ENCODE measurements at regions not wholly inside any gene's neighbourhood (a gene's known extent, or its start where the extent isn't known, plus 50 kb on each side); places are given as distances from the start of the nearest gene placed in this dataset.

DNA sequence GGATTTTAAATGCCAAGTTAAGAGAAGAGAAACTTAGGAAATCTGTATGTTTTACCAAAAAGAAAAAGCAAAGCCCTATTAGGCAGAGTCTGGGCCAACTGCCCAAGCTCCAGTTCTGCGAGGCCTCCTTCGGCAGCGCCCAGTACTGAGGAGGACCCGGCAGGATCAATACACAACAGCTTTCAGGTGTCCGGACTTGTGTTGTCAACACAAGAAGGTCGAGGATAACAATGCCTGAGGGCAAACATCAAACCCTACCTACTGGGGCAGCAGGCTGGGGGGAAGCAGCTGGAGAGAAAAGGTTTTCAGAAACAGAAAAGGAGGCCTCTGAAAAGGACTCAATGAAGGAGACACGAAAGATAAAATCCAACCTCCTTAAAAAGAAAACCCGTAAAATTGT is 98.1 kb upstream of the GJB5 start (continued):
- TF ChIP-seq, protein P1, sequence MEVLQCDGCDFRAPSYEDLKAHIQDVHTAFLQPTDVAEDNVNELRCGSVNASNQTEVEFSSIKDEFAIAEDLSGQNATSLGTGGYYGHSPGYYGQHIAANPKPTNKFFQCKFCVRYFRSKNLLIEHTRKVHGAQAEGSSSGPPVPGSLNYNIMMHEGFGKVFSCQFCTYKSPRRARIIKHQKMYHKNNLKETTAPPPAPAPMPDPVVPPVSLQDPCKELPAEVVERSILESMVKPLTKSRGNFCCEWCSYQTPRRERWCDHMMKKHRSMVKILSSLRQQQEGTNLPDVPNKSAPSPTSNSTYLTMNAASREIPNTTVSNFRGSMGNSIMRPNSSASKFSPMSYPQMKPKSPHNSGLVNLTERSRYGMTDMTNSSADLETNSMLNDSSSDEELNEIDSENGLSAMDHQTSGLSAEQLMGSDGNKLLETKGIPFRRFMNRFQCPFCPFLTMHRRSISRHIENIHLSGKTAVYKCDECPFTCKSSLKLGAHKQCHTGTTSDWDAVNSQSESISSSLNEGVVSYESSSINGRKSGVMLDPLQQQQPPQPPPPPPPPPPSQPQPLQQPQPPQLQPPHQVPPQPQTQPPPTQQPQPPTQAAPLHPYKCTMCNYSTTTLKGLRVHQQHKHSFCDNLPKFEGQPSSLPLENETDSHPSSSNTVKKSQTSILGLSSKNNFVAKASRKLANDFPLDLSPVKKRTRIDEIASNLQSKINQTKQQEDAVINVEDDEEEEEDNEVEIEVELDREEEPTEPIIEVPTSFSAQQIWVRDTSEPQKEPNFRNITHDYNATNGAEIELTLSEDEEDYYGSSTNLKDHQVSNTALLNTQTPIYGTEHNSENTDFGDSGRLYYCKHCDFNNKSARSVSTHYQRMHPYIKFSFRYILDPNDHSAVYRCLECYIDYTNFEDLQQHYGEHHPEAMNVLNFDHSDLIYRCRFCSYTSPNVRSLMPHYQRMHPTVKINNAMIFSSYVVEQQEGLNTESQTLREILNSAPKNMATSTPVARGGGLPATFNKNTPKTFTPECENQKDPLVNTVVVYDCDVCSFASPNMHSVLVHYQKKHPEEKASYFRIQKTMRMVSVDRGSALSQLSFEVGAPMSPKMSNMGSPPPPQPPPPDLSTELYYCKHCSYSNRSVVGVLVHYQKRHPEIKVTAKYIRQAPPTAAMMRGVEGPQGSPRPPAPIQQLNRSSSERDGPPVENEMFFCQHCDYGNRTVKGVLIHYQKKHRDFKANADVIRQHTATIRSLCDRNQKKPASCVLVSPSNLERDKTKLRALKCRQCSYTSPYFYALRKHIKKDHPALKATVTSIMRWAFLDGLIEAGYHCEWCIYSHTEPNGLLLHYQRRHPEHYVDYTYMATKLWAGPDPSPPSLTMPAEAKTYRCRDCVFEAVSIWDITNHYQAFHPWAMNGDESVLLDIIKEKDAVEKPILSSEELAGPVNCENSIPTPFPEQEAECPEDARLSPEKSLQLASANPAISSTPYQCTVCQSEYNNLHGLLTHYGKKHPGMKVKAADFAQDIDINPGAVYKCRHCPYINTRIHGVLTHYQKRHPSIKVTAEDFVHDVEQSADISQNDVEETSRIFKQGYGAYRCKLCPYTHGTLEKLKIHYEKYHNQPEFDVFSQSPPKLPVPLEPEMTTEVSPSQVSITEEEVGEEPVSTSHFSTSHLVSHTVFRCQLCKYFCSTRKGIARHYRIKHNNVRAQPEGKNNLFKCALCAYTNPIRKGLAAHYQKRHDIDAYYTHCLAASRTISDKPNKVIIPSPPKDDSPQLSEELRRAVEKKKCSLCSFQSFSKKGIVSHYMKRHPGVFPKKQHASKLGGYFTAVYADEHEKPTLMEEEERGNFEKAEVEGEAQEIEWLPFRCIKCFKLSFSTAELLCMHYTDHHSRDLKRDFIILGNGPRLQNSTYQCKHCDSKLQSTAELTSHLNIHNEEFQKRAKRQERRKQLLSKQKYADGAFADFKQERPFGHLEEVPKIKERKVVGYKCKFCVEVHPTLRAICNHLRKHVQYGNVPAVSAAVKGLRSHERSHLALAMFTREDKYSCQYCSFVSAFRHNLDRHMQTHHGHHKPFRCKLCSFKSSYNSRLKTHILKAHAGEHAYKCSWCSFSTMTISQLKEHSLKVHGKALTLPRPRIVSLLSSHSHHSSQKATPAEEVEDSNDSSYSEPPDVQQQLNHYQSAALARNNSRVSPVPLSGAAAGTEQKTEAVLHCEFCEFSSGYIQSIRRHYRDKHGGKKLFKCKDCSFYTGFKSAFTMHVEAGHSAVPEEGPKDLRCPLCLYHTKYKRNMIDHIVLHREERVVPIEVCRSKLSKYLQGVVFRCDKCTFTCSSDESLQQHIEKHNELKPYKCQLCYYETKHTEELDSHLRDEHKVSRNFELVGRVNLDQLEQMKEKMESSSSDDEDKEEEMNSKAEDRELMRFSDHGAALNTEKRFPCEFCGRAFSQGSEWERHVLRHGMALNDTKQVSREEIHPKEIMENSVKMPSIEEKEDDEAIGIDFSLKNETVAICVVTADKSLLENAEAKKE (CRISPR knock-in tag; IDR thresholded peaks at IDR 0.05): no peak
- TF ChIP-seq, protein P2, sequence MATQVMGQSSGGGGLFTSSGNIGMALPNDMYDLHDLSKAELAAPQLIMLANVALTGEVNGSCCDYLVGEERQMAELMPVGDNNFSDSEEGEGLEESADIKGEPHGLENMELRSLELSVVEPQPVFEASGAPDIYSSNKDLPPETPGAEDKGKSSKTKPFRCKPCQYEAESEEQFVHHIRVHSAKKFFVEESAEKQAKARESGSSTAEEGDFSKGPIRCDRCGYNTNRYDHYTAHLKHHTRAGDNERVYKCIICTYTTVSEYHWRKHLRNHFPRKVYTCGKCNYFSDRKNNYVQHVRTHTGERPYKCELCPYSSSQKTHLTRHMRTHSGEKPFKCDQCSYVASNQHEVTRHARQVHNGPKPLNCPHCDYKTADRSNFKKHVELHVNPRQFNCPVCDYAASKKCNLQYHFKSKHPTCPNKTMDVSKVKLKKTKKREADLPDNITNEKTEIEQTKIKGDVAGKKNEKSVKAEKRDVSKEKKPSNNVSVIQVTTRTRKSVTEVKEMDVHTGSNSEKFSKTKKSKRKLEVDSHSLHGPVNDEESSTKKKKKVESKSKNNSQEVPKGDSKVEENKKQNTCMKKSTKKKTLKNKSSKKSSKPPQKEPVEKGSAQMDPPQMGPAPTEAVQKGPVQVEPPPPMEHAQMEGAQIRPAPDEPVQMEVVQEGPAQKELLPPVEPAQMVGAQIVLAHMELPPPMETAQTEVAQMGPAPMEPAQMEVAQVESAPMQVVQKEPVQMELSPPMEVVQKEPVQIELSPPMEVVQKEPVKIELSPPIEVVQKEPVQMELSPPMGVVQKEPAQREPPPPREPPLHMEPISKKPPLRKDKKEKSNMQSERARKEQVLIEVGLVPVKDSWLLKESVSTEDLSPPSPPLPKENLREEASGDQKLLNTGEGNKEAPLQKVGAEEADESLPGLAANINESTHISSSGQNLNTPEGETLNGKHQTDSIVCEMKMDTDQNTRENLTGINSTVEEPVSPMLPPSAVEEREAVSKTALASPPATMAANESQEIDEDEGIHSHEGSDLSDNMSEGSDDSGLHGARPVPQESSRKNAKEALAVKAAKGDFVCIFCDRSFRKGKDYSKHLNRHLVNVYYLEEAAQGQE (IDR thresholded peaks at IDR 0.05; ENCODE audit: unreplicated experiment): no peak
- TF ChIP-seq ZNF114 (CRISPR knock-in tag; IDR thresholded peaks at IDR 0.05) (no peak), POLR2AphosphoS5 (IDR thresholded peaks at IDR 0.05; ENCODE audit: low read depth) (no peak), EZH2phosphoT487 (IDR thresholded peaks at IDR 0.05; ENCODE audit: unreplicated experiment) (no peak), NANOG (IDR thresholded peaks at IDR 0.05; ENCODE audit: borderline replicate concordance) (no peak), JUNB (IDR thresholded peaks at IDR 0.05; ENCODE audit: unreplicated experiment) (no peak), ZNF331 (CRISPR knock-in tag; IDR thresholded peaks at IDR 0.05; ENCODE audit: low read depth) (no peak), CREB1 (CRISPR knock-in tag; IDR thresholded peaks at IDR 0.05; ENCODE audit: low read depth) (no peak), EZH2 (IDR thresholded peaks at IDR 0.05; ENCODE audit: low read depth, unreplicated experiment) (no peak), STAT1 (IDR thresholded peaks at IDR 0.05; ENCODE audit: unreplicated experiment) (no peak)
- TF ChIP-seq, protein P3, sequence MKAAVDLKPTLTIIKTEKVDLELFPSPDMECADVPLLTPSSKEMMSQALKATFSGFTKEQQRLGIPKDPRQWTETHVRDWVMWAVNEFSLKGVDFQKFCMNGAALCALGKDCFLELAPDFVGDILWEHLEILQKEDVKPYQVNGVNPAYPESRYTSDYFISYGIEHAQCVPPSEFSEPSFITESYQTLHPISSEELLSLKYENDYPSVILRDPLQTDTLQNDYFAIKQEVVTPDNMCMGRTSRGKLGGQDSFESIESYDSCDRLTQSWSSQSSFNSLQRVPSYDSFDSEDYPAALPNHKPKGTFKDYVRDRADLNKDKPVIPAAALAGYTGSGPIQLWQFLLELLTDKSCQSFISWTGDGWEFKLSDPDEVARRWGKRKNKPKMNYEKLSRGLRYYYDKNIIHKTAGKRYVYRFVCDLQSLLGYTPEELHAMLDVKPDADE (IDR thresholded peaks at IDR 0.05): no peak

Measured in GM23338 (cell line).